GM18907 (cell line): ENCODE measurements at regions not wholly inside any gene's neighbourhood (a gene's known extent, or its start where the extent isn't known, plus 50 kb on each side); places are given as distances from the start of the nearest gene placed in this dataset.
"Not testable (repeated sequence)": the region's sequence is repeated elsewhere in the genome, so short reads cannot be mapped to it uniquely, and the experiment has no call there.

Experiments
- ATAC-seq: cut with Tn5 transposase; IDR thresholded peaks from one replicate; pipeline ENCODE4 v1.9.1; 2021; ENCODE audit warnings: mild to moderate bottlenecking, moderate library complexity; ENCODE audit not compliant: unreplicated experiment

- ATAC-seq: not testable (repeated sequence)
These were observed 150.9 kb upstream of the DTNBP1 start for GRCh38 chr6:15813698-15814097.

GRCh38 chr6:15811107-15811506, 148.3 kb upstream of the DTNBP1 start:
- ATAC-seq: no peak

- no peak for ATAC-seq
These were observed 147.8 kb upstream of the DTNBP1 start for GRCh38 chr6:15810618-15811017.

- ATAC-seq: no peak
These were observed 146.5 kb upstream of the DTNBP1 start for GRCh38 chr6:15809367-15809766.

- ATAC-seq: no peak
These were observed 141.6 kb upstream of the DTNBP1 start for GRCh38 chr6:15804164-15805154.

- ATAC-seq: no peak
These were observed 139.6 kb upstream of the DTNBP1 start for GRCh38 chr6:15802466-15802865.

- ATAC-seq: no peak
These were observed 139.1 kb upstream of the DTNBP1 start for GRCh38 chr6:15801912-15802311.

GRCh38 chr6:15800841-15801617, 138.2 kb upstream of the DTNBP1 start:
- no peak for ATAC-seq

- ATAC-seq: no peak
These were observed 135.9 kb upstream of the DTNBP1 start for GRCh38 chr6:15798533-15799255.

GRCh38 chr6:15796844-15797243, 134.0 kb upstream of the DTNBP1 start:
- no peak for ATAC-seq

- ATAC-seq: no peak
These were observed 133.4 kb upstream of the DTNBP1 start for GRCh38 chr6:15796130-15796771.

- no peak for ATAC-seq
These were observed 131.0 kb upstream of the DTNBP1 start for GRCh38 chr6:15793826-15794225.

GRCh38 chr6:15793288-15793687, 130.5 kb upstream of the DTNBP1 start:
- no peak for ATAC-seq

GRCh38 chr6:15792842-15793241, 130.0 kb upstream of the DTNBP1 start:
- no peak for ATAC-seq

GRCh38 chr6:15791448-15792181, 128.8 kb upstream of the DTNBP1 start:
- ATAC-seq: no peak

- ATAC-seq: no peak
These were observed 127.3 kb upstream of the DTNBP1 start for GRCh38 chr6:15790116-15790515.

- no peak for ATAC-seq
These were observed 124.0 kb upstream of the DTNBP1 start for GRCh38 chr6:15786846-15787245.

GRCh38 chr6:15783484-15783883, 120.7 kb upstream of the DTNBP1 start:
- ATAC-seq: no peak

- ATAC-seq: no peak
These were observed 119.1 kb upstream of the DTNBP1 start for GRCh38 chr6:15781890-15782289.

GRCh38 chr6:15781333-15781732, 118.5 kb upstream of the DTNBP1 start:
- no peak for ATAC-seq
